Liver (tissue), 3 donors: ENCODE measurements at regions not wholly inside any gene's neighbourhood (a gene's known extent, or its start where the extent isn't known, plus 50 kb on each side); places are given as distances from the start of the nearest gene placed in this dataset.

Source experiments
- EGR1 ChIP-seq, 2 donors: IDR thresholded peaks; 2 replicates each; pipeline ENCODE4 v1.6.1; 2016 to 2018; ENCODE audit warnings: antibody characterized with exemption in 2 of 2, low read depth in 2 of 2
- FOXA1 ChIP-seq: IDR thresholded peaks from 2 replicates; pipeline ENCODE4 v1.6.1; 2016; ENCODE audit warnings: antibody characterized with exemption
- GABPA ChIP-seq, 2 donors: IDR thresholded peaks in 1 of 2; conservative IDR thresholded peaks in 1 of 2; 2 replicates each; pipeline ENCODE4 v1.6.1; 2016; ENCODE audit warnings: antibody characterized with exemption in 2 of 2, mild to moderate bottlenecking in 1 of 2, moderate library complexity in 1 of 2
- HNF4G ChIP-seq: IDR thresholded peaks from 2 replicates; pipeline ENCODE4 v1.6.1; 2016; ENCODE audit warnings: antibody characterized with exemption
- JUND ChIP-seq, 2 donors: IDR thresholded peaks; 2 replicates each; pipeline ENCODE4 v1.6.1; 2016; ENCODE audit warnings: antibody characterized with exemption in 2 of 2
- RAD21 ChIP-seq, 2 donors: IDR thresholded peaks; 2 replicates each; pipeline ENCODE4 v1.6.1; 2016; ENCODE audit warnings: antibody characterized with exemption in 2 of 2, mild to moderate bottlenecking in 2 of 2
- SP1 ChIP-seq: IDR thresholded peaks from 2 replicates; pipeline ENCODE4 v1.6.1; 2018; ENCODE audit warnings: antibody characterized with exemption, mild to moderate bottlenecking
- TAF1 ChIP-seq: conservative IDR thresholded peaks from 2 replicates; pipeline ENCODE4 v1.6.1; 2016; ENCODE audit warnings: antibody characterized with exemption, mild to moderate bottlenecking
- YY1 ChIP-seq: IDR thresholded peaks from 2 replicates; pipeline ENCODE4 v1.6.1; 2016; ENCODE audit warnings: antibody characterized with exemption, mild to moderate bottlenecking
- TF ChIP-seq, protein P1 (sequence below): fragments of 150-350 bp; IDR thresholded peaks from 2 replicates; pipeline ENCODE4 v1.5.1; 2017; ENCODE audit warnings: improper control_type of control experiment, low read depth, low read length; ENCODE audit not compliant: missing input control
- TF ChIP-seq, protein P2 (sequence below): IDR thresholded peaks from 2 replicates; pipeline ENCODE4 v1.6.1; 2016; ENCODE audit warnings: antibody characterized with exemption, mild to moderate bottlenecking
- TF ChIP-seq, protein P3 (sequence below): IDR thresholded peaks from 2 replicates; pipeline ENCODE4 v1.6.1; 2016; ENCODE audit warnings: antibody characterized with exemption
- TF ChIP-seq, protein P4 (sequence below): IDR thresholded peaks from 2 replicates; pipeline ENCODE4 v1.6.1; 2016; ENCODE audit warnings: antibody characterized with exemption
- TF ChIP-seq, protein P5 (sequence below): IDR thresholded peaks from 2 replicates; pipeline ENCODE4 v1.6.1; 2016; ENCODE audit warnings: antibody characterized with exemption
- donor health status: healthy.
- donor health status: healthy.

DNA sequence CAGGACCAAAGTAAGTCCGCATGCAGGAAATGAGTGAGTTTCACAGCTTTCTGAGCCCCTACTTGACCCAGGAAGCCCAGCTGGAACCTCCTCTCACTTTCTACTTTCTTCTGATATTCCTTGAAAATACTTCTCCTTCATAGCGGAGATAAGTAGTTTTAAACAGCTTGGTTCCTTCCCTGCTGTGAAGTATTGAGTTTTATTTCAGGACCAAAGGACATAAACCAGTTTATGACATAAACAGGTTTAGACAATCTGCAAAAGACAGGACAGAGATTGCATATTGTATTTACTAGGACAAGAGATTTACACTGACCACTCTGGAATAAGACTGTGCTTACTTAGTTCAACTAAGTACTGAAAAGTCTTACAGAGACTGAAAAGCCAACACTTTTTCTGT lies 54.8 kb downstream of the PAGE2 start:
- no peak for TF ChIP-seq JUND (IDR thresholded peaks at IDR 0.05)
- TF ChIP-seq, protein P1, sequence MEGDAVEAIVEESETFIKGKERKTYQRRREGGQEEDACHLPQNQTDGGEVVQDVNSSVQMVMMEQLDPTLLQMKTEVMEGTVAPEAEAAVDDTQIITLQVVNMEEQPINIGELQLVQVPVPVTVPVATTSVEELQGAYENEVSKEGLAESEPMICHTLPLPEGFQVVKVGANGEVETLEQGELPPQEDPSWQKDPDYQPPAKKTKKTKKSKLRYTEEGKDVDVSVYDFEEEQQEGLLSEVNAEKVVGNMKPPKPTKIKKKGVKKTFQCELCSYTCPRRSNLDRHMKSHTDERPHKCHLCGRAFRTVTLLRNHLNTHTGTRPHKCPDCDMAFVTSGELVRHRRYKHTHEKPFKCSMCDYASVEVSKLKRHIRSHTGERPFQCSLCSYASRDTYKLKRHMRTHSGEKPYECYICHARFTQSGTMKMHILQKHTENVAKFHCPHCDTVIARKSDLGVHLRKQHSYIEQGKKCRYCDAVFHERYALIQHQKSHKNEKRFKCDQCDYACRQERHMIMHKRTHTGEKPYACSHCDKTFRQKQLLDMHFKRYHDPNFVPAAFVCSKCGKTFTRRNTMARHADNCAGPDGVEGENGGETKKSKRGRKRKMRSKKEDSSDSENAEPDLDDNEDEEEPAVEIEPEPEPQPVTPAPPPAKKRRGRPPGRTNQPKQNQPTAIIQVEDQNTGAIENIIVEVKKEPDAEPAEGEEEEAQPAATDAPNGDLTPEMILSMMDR: no peak
- TF ChIP-seq, protein P2, sequence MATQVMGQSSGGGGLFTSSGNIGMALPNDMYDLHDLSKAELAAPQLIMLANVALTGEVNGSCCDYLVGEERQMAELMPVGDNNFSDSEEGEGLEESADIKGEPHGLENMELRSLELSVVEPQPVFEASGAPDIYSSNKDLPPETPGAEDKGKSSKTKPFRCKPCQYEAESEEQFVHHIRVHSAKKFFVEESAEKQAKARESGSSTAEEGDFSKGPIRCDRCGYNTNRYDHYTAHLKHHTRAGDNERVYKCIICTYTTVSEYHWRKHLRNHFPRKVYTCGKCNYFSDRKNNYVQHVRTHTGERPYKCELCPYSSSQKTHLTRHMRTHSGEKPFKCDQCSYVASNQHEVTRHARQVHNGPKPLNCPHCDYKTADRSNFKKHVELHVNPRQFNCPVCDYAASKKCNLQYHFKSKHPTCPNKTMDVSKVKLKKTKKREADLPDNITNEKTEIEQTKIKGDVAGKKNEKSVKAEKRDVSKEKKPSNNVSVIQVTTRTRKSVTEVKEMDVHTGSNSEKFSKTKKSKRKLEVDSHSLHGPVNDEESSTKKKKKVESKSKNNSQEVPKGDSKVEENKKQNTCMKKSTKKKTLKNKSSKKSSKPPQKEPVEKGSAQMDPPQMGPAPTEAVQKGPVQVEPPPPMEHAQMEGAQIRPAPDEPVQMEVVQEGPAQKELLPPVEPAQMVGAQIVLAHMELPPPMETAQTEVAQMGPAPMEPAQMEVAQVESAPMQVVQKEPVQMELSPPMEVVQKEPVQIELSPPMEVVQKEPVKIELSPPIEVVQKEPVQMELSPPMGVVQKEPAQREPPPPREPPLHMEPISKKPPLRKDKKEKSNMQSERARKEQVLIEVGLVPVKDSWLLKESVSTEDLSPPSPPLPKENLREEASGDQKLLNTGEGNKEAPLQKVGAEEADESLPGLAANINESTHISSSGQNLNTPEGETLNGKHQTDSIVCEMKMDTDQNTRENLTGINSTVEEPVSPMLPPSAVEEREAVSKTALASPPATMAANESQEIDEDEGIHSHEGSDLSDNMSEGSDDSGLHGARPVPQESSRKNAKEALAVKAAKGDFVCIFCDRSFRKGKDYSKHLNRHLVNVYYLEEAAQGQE: no peak
- TF ChIP-seq, protein P3, sequence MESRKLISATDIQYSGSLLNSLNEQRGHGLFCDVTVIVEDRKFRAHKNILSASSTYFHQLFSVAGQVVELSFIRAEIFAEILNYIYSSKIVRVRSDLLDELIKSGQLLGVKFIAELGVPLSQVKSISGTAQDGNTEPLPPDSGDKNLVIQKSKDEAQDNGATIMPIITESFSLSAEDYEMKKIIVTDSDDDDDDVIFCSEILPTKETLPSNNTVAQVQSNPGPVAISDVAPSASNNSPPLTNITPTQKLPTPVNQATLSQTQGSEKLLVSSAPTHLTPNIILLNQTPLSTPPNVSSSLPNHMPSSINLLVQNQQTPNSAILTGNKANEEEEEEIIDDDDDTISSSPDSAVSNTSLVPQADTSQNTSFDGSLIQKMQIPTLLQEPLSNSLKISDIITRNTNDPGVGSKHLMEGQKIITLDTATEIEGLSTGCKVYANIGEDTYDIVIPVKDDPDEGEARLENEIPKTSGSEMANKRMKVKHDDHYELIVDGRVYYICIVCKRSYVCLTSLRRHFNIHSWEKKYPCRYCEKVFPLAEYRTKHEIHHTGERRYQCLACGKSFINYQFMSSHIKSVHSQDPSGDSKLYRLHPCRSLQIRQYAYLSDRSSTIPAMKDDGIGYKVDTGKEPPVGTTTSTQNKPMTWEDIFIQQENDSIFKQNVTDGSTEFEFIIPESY: no peak
- TF ChIP-seq EGR1 (IDR thresholded peaks at IDR 0.05; ENCODE audit: low read depth in 2 of 2): no peak
- TF ChIP-seq TAF1: no peak
- TF ChIP-seq GABPA (IDR thresholded peaks at IDR 0.05 in 1 of 2, conservative IDR thresholded peaks at IDR 0.05 in 1 of 2): no peak
- TF ChIP-seq FOXA1: no peak
- TF ChIP-seq SP1: no peak
- TF ChIP-seq, protein P4, sequence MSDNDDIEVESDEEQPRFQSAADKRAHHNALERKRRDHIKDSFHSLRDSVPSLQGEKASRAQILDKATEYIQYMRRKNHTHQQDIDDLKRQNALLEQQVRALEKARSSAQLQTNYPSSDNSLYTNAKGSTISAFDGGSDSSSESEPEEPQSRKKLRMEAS: no peak
- no peak for TF ChIP-seq RAD21 (IDR thresholded peaks at IDR 0.05)
- no peak for TF ChIP-seq HNF4G
- no peak for TF ChIP-seq YY1
- TF ChIP-seq, protein P5, sequence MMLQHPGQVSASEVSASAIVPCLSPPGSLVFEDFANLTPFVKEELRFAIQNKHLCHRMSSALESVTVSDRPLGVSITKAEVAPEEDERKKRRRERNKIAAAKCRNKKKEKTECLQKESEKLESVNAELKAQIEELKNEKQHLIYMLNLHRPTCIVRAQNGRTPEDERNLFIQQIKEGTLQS: no peak
